ENCODE measurements at regions not wholly inside any gene's neighbourhood (a gene's known extent, or its start where the extent isn't known, plus 50 kb on each side); places are given as distances from the start of the nearest gene placed in this dataset.

DNA sequence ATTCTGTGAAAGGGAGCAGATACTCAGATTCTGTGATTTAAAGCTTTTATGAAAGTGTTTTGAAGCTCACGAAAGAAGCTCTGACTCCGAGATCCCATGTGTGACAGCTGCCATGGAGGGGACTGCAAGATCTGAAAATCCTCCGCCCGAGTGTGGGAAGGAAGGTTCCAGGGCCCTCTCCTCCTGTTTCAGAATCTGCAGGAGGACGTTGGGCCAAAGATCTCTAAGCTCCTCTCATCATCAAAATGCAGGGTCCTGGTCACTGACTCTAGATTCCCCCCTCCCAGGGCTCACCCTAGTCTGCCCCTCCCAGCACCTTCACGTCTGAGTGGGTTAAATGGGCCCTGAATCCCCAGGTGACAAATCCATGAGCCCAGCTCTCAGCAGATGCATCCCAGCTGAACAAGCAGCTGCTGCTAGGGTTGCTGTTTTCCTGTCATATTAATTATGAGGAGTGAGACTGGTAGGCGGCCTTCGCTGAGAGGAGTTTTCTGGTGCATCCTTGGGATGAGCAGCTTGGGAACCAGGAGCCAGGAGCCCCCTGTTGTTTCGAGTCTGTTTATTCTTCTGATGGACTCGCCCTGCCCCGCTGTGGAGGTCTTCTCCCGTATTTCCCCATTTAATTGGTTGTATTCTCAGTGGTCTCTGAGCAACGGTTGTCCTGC, 402.0 kb downstream of the MATN1 start:
- H3K4me1 ChIP-seq (ENCODE audit: insufficient read depth, low read length, poor library complexity, severe bottlenecking): no peaks in the 10 kb centered on the region
- H3K36me3 ChIP-seq (ENCODE audit: insufficient read depth, low read length): no peaks in the 10 kb centered on the region
- H3K79me2 ChIP-seq (ENCODE audit: insufficient read depth, low read length): no peaks in the 10 kb centered on the region
- H3K27me3 ChIP-seq (ENCODE audit: insufficient read depth, low read length, poor library complexity, severe bottlenecking): no peaks in the 10 kb centered on the region
- TF ChIP-seq, protein P1, sequence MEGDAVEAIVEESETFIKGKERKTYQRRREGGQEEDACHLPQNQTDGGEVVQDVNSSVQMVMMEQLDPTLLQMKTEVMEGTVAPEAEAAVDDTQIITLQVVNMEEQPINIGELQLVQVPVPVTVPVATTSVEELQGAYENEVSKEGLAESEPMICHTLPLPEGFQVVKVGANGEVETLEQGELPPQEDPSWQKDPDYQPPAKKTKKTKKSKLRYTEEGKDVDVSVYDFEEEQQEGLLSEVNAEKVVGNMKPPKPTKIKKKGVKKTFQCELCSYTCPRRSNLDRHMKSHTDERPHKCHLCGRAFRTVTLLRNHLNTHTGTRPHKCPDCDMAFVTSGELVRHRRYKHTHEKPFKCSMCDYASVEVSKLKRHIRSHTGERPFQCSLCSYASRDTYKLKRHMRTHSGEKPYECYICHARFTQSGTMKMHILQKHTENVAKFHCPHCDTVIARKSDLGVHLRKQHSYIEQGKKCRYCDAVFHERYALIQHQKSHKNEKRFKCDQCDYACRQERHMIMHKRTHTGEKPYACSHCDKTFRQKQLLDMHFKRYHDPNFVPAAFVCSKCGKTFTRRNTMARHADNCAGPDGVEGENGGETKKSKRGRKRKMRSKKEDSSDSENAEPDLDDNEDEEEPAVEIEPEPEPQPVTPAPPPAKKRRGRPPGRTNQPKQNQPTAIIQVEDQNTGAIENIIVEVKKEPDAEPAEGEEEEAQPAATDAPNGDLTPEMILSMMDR (conservative IDR thresholded peaks at IDR 0.05; ENCODE audit: low read length): no peak
- TF ChIP-seq EZH2phosphoT487 (IDR thresholded peaks at IDR 0.05; ENCODE audit: borderline replicate concordance): no peak
- no peak overlapping the region for H3K4me3 ChIP-seq (ENCODE audit: low read length, poor library complexity, severe bottlenecking)
- no peak overlapping the region for H2AFZ ChIP-seq (ENCODE audit: low read length)
- H3K9me2 ChIP-seq (replicated peaks; ENCODE audit: low read depth, low read length): no peaks in the 10 kb centered on the region
- H4K20me1 ChIP-seq (ENCODE audit: insufficient read depth, low read length, poor library complexity, severe bottlenecking): no peaks in the 10 kb centered on the region
- no peaks in the 10 kb centered on the region for H3F3A ChIP-seq (ENCODE audit: low read depth)
- no peak overlapping the region for H3K9ac ChIP-seq (ENCODE audit: low read depth, low read length, poor library complexity, severe bottlenecking)
- H3K9me3 ChIP-seq (ENCODE audit: insufficient read depth, low read depth, low read length): no peaks in the 10 kb centered on the region
- no peak overlapping the region for H3K4me2 ChIP-seq (ENCODE audit: low read depth, low read length, poor library complexity, severe bottlenecking)

DNA sequence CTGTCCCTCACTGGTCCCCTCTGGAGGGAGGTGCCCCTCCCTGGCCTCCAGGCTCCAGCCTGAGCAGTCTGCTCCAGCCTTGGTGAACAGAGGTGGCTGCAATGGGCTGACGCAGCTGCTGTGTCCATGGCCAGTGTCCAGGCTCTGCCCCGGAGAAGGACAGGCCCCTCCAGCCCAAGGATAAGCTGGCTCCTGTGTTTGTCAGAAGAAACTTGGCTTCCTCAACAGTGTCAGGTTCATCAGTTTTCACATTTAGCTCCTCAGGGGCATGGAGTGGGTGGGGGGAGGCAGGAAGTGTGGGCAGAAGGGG, 402.8 kb downstream of the MATN1 start:
- no peaks in the 10 kb centered on the region for H3K9me2 ChIP-seq (replicated peaks; ENCODE audit: low read depth, low read length)
- no peak overlapping the region for H2AFZ ChIP-seq (ENCODE audit: low read length)
- H3K36me3 ChIP-seq (ENCODE audit: insufficient read depth, low read length): no peaks in the 10 kb centered on the region
- no peaks in the 10 kb centered on the region for H3F3A ChIP-seq (ENCODE audit: low read depth)
- no peaks in the 10 kb centered on the region for H3K27me3 ChIP-seq (ENCODE audit: insufficient read depth, low read length, poor library complexity, severe bottlenecking)
- H3K4me3 ChIP-seq (ENCODE audit: low read length, poor library complexity, severe bottlenecking): no peak overlapping the region
- H4K20me1 ChIP-seq (ENCODE audit: insufficient read depth, low read length, poor library complexity, severe bottlenecking): no peaks in the 10 kb centered on the region
- H3K4me2 ChIP-seq (ENCODE audit: low read depth, low read length, poor library complexity, severe bottlenecking): no peak overlapping the region
- H3K9me3 ChIP-seq (ENCODE audit: insufficient read depth, low read depth, low read length): no peaks in the 10 kb centered on the region
- H3K9ac ChIP-seq (ENCODE audit: low read depth, low read length, poor library complexity, severe bottlenecking): no peak overlapping the region
- no peaks in the 10 kb centered on the region for H3K4me1 ChIP-seq (ENCODE audit: insufficient read depth, low read length, poor library complexity, severe bottlenecking)
- no peaks in the 10 kb centered on the region for H3K79me2 ChIP-seq (ENCODE audit: insufficient read depth, low read length)
- TF ChIP-seq, protein P1 (conservative IDR thresholded peaks at IDR 0.05; ENCODE audit: low read length): no peak
- no peak for TF ChIP-seq EZH2phosphoT487 (IDR thresholded peaks at IDR 0.05; ENCODE audit: borderline replicate concordance)

DNA sequence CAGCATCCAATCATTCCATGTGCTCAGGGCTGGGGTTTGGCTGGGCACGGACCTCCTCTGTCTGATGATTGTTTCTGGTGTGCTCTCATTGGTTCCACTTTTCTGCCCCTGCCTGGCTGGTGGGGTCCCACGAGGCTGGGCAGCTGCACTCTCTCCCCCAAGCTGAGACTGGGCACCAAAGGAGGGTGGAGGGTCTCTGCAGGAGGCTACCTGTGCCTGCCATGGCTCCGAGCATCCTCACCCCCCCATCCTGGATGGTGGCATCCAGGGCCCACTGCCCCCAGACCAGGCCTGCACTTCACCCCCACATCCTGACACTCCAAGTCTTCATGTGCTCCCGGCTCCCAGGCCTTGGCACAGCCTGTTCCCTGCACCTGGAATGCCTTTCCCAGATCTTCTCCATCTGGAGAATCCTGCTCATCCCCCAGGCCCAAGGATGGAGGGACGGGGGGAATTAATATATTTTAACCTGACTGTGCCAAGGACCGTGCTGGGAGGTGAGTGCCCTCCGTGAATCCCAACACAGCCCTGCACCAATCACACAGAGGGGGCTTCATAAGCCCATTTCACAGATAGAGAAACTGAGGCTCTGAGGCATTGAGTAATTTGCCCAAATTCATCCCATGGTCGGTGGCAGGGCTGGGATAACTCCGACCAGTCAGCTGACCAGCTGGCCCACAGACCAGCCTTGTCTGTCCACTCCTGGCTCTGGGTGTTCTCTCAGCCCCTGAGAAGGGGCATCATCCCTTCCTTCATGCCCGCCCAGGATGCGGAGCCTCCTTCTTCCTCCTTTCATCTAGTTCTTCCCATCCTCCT, 403.4 kb downstream of the MATN1 start:
- Histone ChIP-seq H3K9ac (ENCODE audit: low read depth, low read length, poor library complexity, severe bottlenecking) (no peak overlapping the region), H3K79me2 (ENCODE audit: insufficient read depth, low read length) (no peaks in the 10 kb centered on the region), H4K20me1 (ENCODE audit: insufficient read depth, low read length, poor library complexity, severe bottlenecking) (no peaks in the 10 kb centered on the region), H3K27me3 (ENCODE audit: insufficient read depth, low read length, poor library complexity, severe bottlenecking) (no peaks in the 10 kb centered on the region), H3K4me2 (ENCODE audit: low read depth, low read length, poor library complexity, severe bottlenecking) (no peak overlapping the region), H3K36me3 (ENCODE audit: insufficient read depth, low read length) (no peaks in the 10 kb centered on the region), H3K9me2 (replicated peaks; ENCODE audit: low read depth, low read length) (no peaks in the 10 kb centered on the region), H2AFZ (ENCODE audit: low read length) (no peak overlapping the region), H3K9me3 (ENCODE audit: insufficient read depth, low read depth, low read length) (no peaks in the 10 kb centered on the region), H3F3A (ENCODE audit: low read depth) (no peaks in the 10 kb centered on the region), H3K4me3 (ENCODE audit: low read length, poor library complexity, severe bottlenecking) (no peak overlapping the region), H3K4me1 (ENCODE audit: insufficient read depth, low read length, poor library complexity, severe bottlenecking) (no peaks in the 10 kb centered on the region)
- TF ChIP-seq, protein P1 (conservative IDR thresholded peaks at IDR 0.05; ENCODE audit: low read length): no peak
- TF ChIP-seq EZH2phosphoT487 (IDR thresholded peaks at IDR 0.05; ENCODE audit: borderline replicate concordance): no peak
